ENCODE measurements at regions not wholly inside any gene's neighbourhood (a gene's known extent, or its start where the extent isn't known, plus 50 kb on each side); places are given as distances from the start of the nearest gene placed in this dataset.
A peak's percentile ranks its signal among the peaks of the same experiment; 100 is the strongest.

DNA sequence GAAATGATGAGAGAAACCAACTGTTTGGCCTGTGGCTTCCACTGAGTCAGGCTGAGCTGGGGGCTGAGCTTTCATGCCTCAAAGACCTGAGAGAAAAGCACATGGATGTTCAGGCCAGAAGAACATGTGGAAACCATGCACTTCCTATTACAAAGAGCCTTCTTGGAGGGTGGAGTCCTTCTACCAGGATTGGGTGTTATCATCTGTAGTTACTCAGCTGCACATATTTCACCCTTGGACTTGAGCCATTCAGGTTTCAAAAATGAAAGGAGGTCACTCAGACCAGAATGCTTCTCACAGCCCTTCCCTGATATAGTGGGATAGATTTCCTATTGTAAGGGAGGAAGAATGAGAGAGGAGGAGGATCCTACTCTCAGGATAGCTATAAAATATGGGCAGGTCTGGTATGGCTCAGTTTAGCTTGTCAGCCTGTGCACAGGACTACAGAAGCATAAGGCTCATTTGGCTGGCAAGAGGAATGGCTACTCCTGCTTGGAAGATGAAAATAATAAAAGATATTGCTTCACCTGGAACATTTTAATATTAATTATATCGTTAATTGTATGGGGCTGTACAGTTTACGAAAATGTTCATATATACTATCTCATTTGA, 173.6 kb upstream of the TMC3 start:
- H3K36me3 ChIP-seq (ENCODE audit: insufficient read depth, low read length): no peaks in the 10 kb centered on the region
- peaks cover 10% of the 10 kb centered on the region; the same call in 1 of the 2 replicates for H3K4me1 ChIP-seq (ENCODE audit: insufficient read depth, low read length)
- H3K27me3 ChIP-seq (ENCODE audit: insufficient read depth, low read length): no peaks in the 10 kb centered on the region
- no peak overlapping the region for H3K27ac ChIP-seq (ENCODE audit: low read depth, low read length)
- H3K4me3 ChIP-seq (ENCODE audit: low read length): no peak overlapping the region
- no CpG with 5 or more reads among the region's 2 CpGs for WGBS
- no peaks in the 10 kb centered on the region for H3K9me3 ChIP-seq (ENCODE audit: insufficient read depth, low read depth, low read length)
- no peak overlapping the region for H3K9ac ChIP-seq (ENCODE audit: low read depth, low read length)

DNA sequence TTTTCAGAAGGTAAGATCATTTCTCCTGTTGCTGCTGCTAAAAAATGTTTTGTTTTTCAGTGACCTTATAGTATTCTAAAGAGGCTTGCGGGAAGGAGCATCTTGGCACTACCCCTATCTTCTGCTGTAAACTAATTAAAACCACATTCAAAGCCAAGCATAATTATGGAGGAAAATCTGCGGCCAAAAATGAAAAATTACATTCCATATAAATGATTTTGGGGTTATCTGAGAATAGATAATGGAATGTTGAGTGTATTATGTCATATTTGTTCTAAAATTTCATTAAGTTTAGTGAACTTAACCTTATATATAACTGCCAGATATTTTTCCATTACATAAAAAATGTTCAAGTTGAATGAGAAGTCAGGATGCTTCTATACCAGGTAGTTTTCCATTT, 170.4 kb upstream of the TMC3 start:
- no peaks in the 10 kb centered on the region for H3K27me3 ChIP-seq (ENCODE audit: insufficient read depth, low read length)
- H3K27ac ChIP-seq (ENCODE audit: low read depth, low read length): no peak overlapping the region
- H3K9ac ChIP-seq (ENCODE audit: low read depth, low read length): no peak overlapping the region
- H3K9me3 ChIP-seq (ENCODE audit: insufficient read depth, low read depth, low read length): no peaks in the 10 kb centered on the region
- peaks cover 10% of the 10 kb centered on the region; the same call in 1 of the 2 replicates for H3K4me1 ChIP-seq (ENCODE audit: insufficient read depth, low read length)
- no peak overlapping the region for H3K4me3 ChIP-seq (ENCODE audit: low read length)
- no peaks in the 10 kb centered on the region for H3K36me3 ChIP-seq (ENCODE audit: insufficient read depth, low read length)
- no CpG with 5 or more reads among the region's 2 CpGs for WGBS

DNA sequence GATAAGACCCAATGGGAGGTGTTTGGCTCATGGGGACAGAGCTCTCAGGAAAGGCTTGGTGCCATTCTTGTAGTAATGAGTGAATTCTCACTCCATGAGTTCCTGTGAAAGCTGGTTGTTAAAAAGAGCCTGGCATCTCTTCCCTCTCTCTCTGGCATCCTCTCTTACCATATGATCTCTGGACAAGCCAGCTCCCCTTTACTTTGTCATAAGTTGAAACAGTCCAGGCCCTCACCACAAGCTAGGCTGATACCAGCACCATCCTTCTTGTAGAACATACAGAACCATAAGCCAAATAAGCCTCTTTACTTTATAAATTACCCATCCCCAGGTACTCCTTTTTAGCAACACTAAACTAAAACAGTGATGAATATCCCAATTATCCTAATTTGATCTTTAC, 166.9 kb upstream of the TMC3 start:
- no peak overlapping the region for H3K4me3 ChIP-seq (ENCODE audit: low read length)

DNA sequence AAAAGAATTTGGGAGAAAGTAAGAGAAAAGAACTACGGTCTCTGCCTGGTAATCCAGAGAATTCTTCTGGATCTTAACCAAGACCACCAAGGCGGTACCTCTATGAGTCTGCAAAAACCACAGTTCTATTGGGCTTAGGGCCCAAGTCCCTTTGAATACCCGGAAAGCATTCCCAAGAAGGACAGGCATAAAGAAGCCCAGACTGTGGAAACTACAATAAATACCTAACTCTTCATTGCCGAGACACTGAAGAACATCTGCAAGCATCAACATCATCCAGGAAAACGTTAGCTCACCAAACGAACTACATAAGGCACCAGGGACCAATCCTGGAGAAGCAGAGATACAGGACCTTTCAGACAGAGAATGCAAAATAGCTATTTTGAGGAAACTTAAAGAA, 162.3 kb upstream of the TMC3 start:
- Histone ChIP-seq H3K9ac (ENCODE audit: low read depth, low read length) (no peak overlapping the region), H3K27ac (ENCODE audit: low read depth, low read length) (no peak overlapping the region)
- WGBS: 84% methylated on average over 6 of the region's 6 CpGs

More for the DNA sequence above, 166.9 kb upstream of the TMC3 start:
- no peak overlapping the region for H3K27ac ChIP-seq (ENCODE audit: low read depth, low read length)
- H3K27me3 ChIP-seq (ENCODE audit: insufficient read depth, low read length): no peaks in the 10 kb centered on the region
- H3K36me3 ChIP-seq (ENCODE audit: insufficient read depth, low read length): no peaks in the 10 kb centered on the region
- H3K4me1 ChIP-seq (ENCODE audit: insufficient read depth, low read length): no peaks in the 10 kb centered on the region
- H3K9ac ChIP-seq (ENCODE audit: low read depth, low read length): no peak overlapping the region
- H3K9me3 ChIP-seq (ENCODE audit: insufficient read depth, low read depth, low read length): no peaks in the 10 kb centered on the region

DNA sequence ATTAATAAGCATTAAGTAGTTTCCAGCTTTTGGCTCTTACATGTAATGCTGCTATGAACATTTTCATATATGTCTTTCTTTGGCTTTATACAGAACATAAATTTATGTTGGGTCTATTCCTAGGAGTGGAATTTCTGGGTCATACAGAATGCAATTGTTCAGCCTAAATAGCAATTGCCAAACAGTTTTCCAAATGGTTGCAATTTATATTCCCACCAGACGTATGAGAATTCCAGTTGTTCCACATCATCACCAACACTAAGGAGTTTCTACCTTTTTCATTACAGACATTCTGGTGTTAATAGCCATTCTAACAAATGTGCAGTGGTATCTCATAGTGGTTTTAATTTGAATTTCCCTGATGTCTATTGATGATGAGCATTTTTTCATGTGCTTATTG, 160.1 kb upstream of the TMC3 start:
- no peaks in the 10 kb centered on the region for H3K36me3 ChIP-seq (ENCODE audit: insufficient read depth, low read length)
- H3K9ac ChIP-seq (ENCODE audit: low read depth, low read length): no peak overlapping the region
- no peaks in the 10 kb centered on the region for H3K9me3 ChIP-seq (ENCODE audit: insufficient read depth, low read depth, low read length)
- H3K27me3 ChIP-seq (ENCODE audit: insufficient read depth, low read length): no peaks in the 10 kb centered on the region
- H3K27ac ChIP-seq (ENCODE audit: low read depth, low read length): no peak overlapping the region
- 94% methylated on average over 1 of the region's 1 CpG for WGBS
- peaks cover 34% of the 10 kb centered on the region for H3K4me1 ChIP-seq (ENCODE audit: insufficient read depth, low read length)
- H3K4me3 ChIP-seq (ENCODE audit: low read length): no peak overlapping the region

More for the DNA sequence above, 162.3 kb upstream of the TMC3 start:
- Histone ChIP-seq H3K36me3 (ENCODE audit: insufficient read depth, low read length) (no peaks in the 10 kb centered on the region), H3K9me3 (ENCODE audit: insufficient read depth, low read depth, low read length) (no peaks in the 10 kb centered on the region), H3K4me3 (ENCODE audit: low read length) (no peak overlapping the region), H3K4me1 (ENCODE audit: insufficient read depth, low read length) (peaks cover 13% of the 10 kb centered on the region), H3K27me3 (ENCODE audit: insufficient read depth, low read length) (no peaks in the 10 kb centered on the region)

DNA sequence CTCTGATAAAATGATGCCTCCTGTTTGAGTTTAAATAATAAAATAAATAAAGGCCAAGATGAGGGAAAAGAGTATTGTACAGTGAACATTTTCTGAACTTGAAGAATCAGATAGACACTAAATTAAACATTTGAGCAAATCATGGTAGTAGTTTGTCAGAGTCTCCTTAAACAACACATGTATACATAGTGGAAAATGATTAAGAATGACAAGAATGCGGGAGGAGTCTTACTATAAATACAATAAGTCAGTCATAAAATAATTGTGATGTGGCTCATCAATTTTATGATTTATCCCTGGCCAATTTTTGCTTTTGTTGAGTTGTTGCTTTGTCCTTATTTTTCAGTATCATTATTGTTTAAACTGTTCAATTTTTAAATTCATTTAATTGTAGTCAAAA, 158.0 kb upstream of the TMC3 start:
- Histone ChIP-seq H3K9me3 (ENCODE audit: insufficient read depth, low read depth, low read length) (no peaks in the 10 kb centered on the region), H3K9ac (ENCODE audit: low read depth, low read length) (no peak overlapping the region), H3K27ac (ENCODE audit: low read depth, low read length) (no peak overlapping the region), H3K27me3 (ENCODE audit: insufficient read depth, low read length) (no peaks in the 10 kb centered on the region), H3K36me3 (ENCODE audit: insufficient read depth, low read length) (no peaks in the 10 kb centered on the region), H3K4me1 (ENCODE audit: insufficient read depth, low read length) (peaks cover 34% of the 10 kb centered on the region), H3K4me3 (ENCODE audit: low read length) (no peak overlapping the region)
- WGBS: no CpG with 5 or more reads among the region's 1 CpG

DNA sequence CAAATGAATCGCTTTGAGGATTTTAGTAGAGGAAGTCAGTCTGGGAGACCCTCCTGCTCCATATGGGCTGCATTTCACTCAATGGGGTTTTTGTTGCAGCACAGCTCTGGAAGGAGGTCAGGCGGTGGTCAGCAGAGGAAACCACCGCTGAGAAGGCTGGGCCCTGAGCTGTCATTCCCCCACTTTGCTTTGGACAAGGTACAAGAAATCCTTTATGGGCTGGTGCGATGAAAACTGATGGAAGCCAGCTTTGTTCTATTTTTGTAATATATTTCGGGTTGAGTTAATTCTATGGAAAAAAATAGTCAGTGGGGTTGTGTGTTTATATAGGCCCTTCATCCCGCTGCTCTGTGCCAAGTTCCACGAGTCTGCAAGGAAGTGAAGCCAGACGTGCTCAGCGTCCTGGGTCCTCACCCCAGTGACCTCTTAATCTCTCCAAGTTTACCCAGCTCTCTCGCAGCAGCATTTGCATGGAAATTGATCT, 157.1 kb upstream of the TMC3 start:
- 21% methylated on average over 10 of the region's 10 CpGs for WGBS

DNA sequence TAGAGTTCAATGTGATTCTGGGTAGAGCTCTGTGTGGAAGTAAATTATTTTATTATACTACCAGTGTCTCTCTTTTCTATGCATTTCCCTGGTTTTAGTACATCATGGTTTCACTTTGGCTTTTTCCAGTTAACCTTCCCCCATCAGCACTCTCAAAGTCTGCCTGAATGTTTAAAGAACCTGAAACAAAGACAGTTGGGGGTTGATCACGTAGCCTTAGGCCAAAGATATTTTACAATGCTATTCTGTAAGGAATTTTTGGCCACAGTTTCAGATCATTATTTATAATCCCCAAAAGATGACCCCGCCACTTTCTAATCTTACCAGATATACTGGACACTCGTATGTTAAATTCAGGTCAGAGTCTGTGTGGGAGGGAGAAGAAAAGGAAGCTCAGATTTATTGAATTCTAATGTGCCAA, 156.3 kb upstream of the TMC3 start:
- H3K9ac ChIP-seq (ENCODE audit: low read depth, low read length): no peak overlapping the region
- H3K9me3 ChIP-seq (ENCODE audit: insufficient read depth, low read depth, low read length): no peaks in the 10 kb centered on the region
- H3K4me3 ChIP-seq (ENCODE audit: low read length): no peak overlapping the region
- H3K27ac ChIP-seq (ENCODE audit: low read depth, low read length): no peak overlapping the region
- no peaks in the 10 kb centered on the region for H3K27me3 ChIP-seq (ENCODE audit: insufficient read depth, low read length)
- H3K4me1 ChIP-seq (ENCODE audit: insufficient read depth, low read length): peaks cover 34% of the 10 kb centered on the region
- no CpG with 5 or more reads among the region's 3 CpGs for WGBS
- H3K36me3 ChIP-seq (ENCODE audit: insufficient read depth, low read length): no peaks in the 10 kb centered on the region

More for the DNA sequence above, 157.1 kb upstream of the TMC3 start:
- Histone ChIP-seq H3K27ac (ENCODE audit: low read depth, low read length) (peak overlapping the region; percentile 5; the same call in 1 of the 2 replicates), H3K36me3 (ENCODE audit: insufficient read depth, low read length) (no peaks in the 10 kb centered on the region), H3K9me3 (ENCODE audit: insufficient read depth, low read depth, low read length) (no peaks in the 10 kb centered on the region), H3K4me3 (ENCODE audit: low read length) (peak overlapping the region; percentile 9; the same call in 1 of the 2 replicates), H3K4me1 (ENCODE audit: insufficient read depth, low read length) (peaks cover 34% of the 10 kb centered on the region), H3K27me3 (ENCODE audit: insufficient read depth, low read length) (no peaks in the 10 kb centered on the region), H3K9ac (ENCODE audit: low read depth, low read length) (no peak overlapping the region)

DNA sequence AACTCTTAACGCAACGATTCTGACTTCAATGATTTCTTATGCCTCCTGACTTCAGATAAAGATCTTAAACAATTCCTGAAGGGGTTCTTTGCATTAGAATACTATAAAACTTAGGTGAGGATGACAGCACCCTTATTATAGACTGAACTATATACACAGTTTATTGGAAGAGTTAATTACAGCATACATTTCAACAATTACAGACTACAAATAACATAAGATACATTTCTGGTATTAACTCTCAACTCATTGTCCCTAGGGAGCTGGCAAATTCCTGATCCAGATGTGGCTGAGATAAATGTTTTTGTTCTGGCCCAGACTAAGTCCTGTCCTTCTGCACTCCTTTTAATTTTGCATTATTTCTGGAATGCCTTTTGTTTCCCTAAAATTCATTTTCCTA, 155.5 kb upstream of the TMC3 start:
- Histone ChIP-seq H3K27ac (ENCODE audit: low read depth, low read length) (no peak overlapping the region), H3K36me3 (ENCODE audit: insufficient read depth, low read length) (no peaks in the 10 kb centered on the region)

DNA sequence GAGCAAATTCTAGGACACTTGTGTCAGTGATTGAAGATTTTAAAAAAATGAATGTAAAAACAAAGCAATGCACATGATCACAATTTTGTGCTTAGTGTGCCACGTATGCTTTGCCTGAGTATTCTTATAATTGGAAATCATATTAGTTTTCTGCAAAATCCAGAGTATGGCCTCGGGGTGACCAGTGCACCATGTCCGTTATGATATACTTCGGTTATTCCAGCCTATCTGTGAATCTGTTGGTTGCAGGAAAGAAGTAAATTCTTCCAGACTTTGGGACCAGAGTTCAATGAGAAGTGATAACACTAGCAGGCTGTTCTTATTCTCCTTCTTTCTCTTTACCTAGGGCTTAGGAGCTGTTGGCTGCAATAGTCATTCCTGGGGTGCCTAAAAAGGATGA, 152.0 kb upstream of the TMC3 start:
- 94% methylated on average over 4 of the region's 4 CpGs for WGBS

More for the DNA sequence above, 155.5 kb upstream of the TMC3 start:
- H3K9ac ChIP-seq (ENCODE audit: low read depth, low read length): no peak overlapping the region
- 96% methylated on average over 2 of the region's 2 CpGs for WGBS
- H3K4me3 ChIP-seq (ENCODE audit: low read length): no peak overlapping the region
- H3K27me3 ChIP-seq (ENCODE audit: insufficient read depth, low read length): no peaks in the 10 kb centered on the region
- H3K4me1 ChIP-seq (ENCODE audit: insufficient read depth, low read length): peaks cover 34% of the 10 kb centered on the region
- no peaks in the 10 kb centered on the region for H3K9me3 ChIP-seq (ENCODE audit: insufficient read depth, low read depth, low read length)

DNA sequence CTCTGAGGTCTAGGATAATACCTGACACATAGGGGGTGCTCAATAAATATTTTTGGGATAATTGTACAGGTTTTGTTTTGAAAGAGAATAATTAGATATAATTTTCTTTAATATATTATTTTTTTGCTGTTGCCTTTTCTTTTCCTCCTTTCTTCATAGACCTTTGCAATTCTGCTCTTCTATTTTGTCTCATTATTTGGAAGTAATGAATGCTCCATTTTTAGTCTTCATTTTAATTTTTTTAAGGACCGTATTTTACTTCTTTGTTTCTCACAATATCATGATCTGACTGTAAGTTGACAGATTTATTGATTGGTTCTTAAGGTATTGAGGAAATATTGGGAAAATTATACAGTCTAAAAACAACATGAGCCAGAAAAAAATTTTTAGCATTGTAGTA, 150.5 kb upstream of the TMC3 start:
- no peaks in the 10 kb centered on the region for H3K36me3 ChIP-seq (ENCODE audit: insufficient read depth, low read length)
- WGBS: no CpG with 5 or more reads among the region's 1 CpG
- no peak overlapping the region for H3K4me3 ChIP-seq (ENCODE audit: low read length)
- H3K27me3 ChIP-seq (ENCODE audit: insufficient read depth, low read length): no peaks in the 10 kb centered on the region
- no peak overlapping the region for H3K27ac ChIP-seq (ENCODE audit: low read depth, low read length)
- H3K9ac ChIP-seq (ENCODE audit: low read depth, low read length): no peak overlapping the region
- no peaks in the 10 kb centered on the region for H3K9me3 ChIP-seq (ENCODE audit: insufficient read depth, low read depth, low read length)
- H3K4me1 ChIP-seq (ENCODE audit: insufficient read depth, low read length): peaks cover 3% of the 10 kb centered on the region

More for the DNA sequence above, 152.0 kb upstream of the TMC3 start:
- no peak overlapping the region for H3K4me3 ChIP-seq (ENCODE audit: low read length)
- no peaks in the 10 kb centered on the region for H3K9me3 ChIP-seq (ENCODE audit: insufficient read depth, low read depth, low read length)
- H3K27me3 ChIP-seq (ENCODE audit: insufficient read depth, low read length): no peaks in the 10 kb centered on the region
- H3K27ac ChIP-seq (ENCODE audit: low read depth, low read length): no peak overlapping the region
- no peak overlapping the region for H3K9ac ChIP-seq (ENCODE audit: low read depth, low read length)
- H3K36me3 ChIP-seq (ENCODE audit: insufficient read depth, low read length): no peaks in the 10 kb centered on the region
- H3K4me1 ChIP-seq (ENCODE audit: insufficient read depth, low read length): peaks cover 19% of the 10 kb centered on the region

DNA sequence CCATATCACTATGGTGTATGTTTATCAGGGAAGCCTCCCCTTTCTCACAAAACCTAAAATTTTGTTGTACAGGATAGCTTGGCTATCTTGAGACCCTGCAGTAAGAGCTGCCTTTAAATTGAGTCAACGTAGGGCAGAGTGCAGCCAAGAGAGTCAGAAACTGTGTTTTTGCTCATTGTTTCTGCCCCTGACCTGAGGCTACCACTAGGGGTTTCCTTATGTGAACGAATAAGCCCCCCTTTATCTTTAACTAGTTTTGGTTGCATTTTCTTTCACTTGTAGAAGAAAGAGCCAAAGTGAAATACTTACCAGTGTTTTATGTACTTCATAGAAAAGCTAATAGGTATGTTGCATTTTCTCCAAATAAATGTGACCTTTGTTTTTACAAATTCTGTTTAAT, 149.9 kb upstream of the TMC3 start:
- Histone ChIP-seq H3K9ac (ENCODE audit: low read depth, low read length) (no peak overlapping the region), H3K9me3 (ENCODE audit: insufficient read depth, low read depth, low read length) (no peaks in the 10 kb centered on the region), H3K36me3 (ENCODE audit: insufficient read depth, low read length) (no peaks in the 10 kb centered on the region), H3K4me1 (ENCODE audit: insufficient read depth, low read length) (no peaks in the 10 kb centered on the region), H3K27ac (ENCODE audit: low read depth, low read length) (no peak overlapping the region), H3K4me3 (ENCODE audit: low read length) (no peak overlapping the region), H3K27me3 (ENCODE audit: insufficient read depth, low read length) (no peaks in the 10 kb centered on the region)
- 89% methylated on average over 2 of the region's 2 CpGs for WGBS
